ENCODE measurements at regions not wholly inside any gene's neighbourhood (a gene's known extent, or its start where the extent isn't known, plus 50 kb on each side); places are given as distances from the start of the nearest gene placed in this dataset.

DNA sequence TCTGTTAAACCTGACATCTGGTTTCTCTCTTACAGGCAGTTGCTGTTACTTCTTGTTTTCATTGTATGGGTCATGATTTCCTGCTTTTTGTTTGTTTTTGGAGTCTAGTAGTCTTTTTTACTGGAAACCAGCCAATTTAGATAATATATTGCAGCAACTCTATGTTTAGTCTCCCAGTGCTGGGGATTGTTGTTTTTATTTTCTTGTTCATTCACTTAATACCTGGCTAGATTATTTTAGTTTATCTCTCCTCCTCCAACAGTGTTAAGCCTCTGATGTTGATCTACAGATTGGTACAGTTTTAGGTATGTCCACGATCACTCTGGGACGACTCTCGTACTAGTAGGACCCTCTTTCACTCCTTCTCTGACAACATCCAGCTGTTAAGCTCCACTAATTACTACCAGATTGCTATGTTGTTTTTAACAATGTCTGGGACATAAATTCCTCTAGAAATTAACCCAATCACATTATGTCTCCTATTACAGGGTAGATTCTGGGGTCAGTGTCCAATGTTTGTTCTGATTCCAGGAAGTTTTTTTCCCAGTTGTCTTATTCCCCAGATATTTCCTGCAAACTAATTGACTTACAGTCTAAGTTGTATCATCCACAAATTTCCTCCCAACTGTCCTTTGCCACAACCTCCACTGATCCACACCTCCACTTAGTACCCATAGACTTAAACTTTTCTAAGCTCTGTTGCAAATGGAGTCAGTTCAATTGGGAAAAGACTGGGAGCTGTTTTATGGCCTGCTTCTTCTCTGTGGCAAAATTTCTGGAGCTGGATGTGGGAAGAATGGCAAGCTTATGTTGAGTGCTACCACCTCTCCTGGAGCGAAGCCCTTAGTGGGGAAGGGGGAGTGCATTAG is 1280.6 kb upstream of the CNTN5 start:
- Histone ChIP-seq H3K4me1 (ENCODE audit: control insufficient read depth in 4 of 4, insufficient read depth in 4 of 4, low read length in 3 of 4) (no peaks in the 10 kb centered on the region), H3K4me3 (ENCODE audit: low read depth in 1 of 3, low read length in 3 of 3) (no peak overlapping the region), H3K9ac (ENCODE audit: low read depth in 1 of 2, low read length in 2 of 2) (no peak overlapping the region), H3K36me3 (ENCODE audit: control insufficient read depth in 4 of 4, insufficient read depth in 3 of 4, low read depth in 1 of 4, low read length in 3 of 4) (no peaks in the 10 kb centered on the region), H3K27me3 (ENCODE audit: control insufficient read depth in 4 of 4, insufficient read depth in 4 of 4, low read length in 3 of 4) (no peaks in the 10 kb centered on the region), H3K27ac (ENCODE audit: low read depth in 1 of 2, low read length in 2 of 2) (no peak overlapping the region), H3K9me3 (ENCODE audit: control insufficient read depth in 4 of 4, low read length in 3 of 4) (peaks cover 0 to 3% (median 0%) of the 10 kb centered on the region in 4 donors)
- TF ChIP-seq SP1 (IDR thresholded peaks at IDR 0.05) (peak; percentile 15), HNF4A (conservative IDR thresholded peaks at IDR 0.05) (no peak), NR2F2 (IDR thresholded peaks at IDR 0.05) (peak; percentile 35), FOXA1 (IDR thresholded peaks at IDR 0.05) (no peak)
- TF ChIP-seq, protein P1, sequence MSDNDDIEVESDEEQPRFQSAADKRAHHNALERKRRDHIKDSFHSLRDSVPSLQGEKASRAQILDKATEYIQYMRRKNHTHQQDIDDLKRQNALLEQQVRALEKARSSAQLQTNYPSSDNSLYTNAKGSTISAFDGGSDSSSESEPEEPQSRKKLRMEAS (IDR thresholded peaks at IDR 0.05) = no peak
- TF ChIP-seq, protein P2, sequence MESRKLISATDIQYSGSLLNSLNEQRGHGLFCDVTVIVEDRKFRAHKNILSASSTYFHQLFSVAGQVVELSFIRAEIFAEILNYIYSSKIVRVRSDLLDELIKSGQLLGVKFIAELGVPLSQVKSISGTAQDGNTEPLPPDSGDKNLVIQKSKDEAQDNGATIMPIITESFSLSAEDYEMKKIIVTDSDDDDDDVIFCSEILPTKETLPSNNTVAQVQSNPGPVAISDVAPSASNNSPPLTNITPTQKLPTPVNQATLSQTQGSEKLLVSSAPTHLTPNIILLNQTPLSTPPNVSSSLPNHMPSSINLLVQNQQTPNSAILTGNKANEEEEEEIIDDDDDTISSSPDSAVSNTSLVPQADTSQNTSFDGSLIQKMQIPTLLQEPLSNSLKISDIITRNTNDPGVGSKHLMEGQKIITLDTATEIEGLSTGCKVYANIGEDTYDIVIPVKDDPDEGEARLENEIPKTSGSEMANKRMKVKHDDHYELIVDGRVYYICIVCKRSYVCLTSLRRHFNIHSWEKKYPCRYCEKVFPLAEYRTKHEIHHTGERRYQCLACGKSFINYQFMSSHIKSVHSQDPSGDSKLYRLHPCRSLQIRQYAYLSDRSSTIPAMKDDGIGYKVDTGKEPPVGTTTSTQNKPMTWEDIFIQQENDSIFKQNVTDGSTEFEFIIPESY (IDR thresholded peaks at IDR 0.05) = no peak
- DNase-seq (ENCODE audit: low spot score) = no peak
- WGBS = 68% methylated on average over 4 of the region's 4 CpGs

GRCh38 chr11:97740801-97741151 is 1280.0 kb upstream of the CNTN5 start:
- TF ChIP-seq RXRA (IDR thresholded peaks at IDR 0.05) (no peak), FOXA2 (IDR thresholded peaks at IDR 0.05) (no peak), NR2F2 (IDR thresholded peaks at IDR 0.05) (no peak), EGR1 (IDR thresholded peaks at IDR 0.05; ENCODE audit: low read depth in 2 of 2) (no peak), RAD21 (IDR thresholded peaks at IDR 0.05) (no peak), GABPA (IDR thresholded peaks at IDR 0.05 in 1 of 2, conservative IDR thresholded peaks at IDR 0.05 in 1 of 2) (no peak), FOXA1 (IDR thresholded peaks at IDR 0.05) (no peak), TAF1 (conservative IDR thresholded peaks at IDR 0.05) (no peak), JUND (IDR thresholded peaks at IDR 0.05) (no peak)
- TF ChIP-seq, protein P3, sequence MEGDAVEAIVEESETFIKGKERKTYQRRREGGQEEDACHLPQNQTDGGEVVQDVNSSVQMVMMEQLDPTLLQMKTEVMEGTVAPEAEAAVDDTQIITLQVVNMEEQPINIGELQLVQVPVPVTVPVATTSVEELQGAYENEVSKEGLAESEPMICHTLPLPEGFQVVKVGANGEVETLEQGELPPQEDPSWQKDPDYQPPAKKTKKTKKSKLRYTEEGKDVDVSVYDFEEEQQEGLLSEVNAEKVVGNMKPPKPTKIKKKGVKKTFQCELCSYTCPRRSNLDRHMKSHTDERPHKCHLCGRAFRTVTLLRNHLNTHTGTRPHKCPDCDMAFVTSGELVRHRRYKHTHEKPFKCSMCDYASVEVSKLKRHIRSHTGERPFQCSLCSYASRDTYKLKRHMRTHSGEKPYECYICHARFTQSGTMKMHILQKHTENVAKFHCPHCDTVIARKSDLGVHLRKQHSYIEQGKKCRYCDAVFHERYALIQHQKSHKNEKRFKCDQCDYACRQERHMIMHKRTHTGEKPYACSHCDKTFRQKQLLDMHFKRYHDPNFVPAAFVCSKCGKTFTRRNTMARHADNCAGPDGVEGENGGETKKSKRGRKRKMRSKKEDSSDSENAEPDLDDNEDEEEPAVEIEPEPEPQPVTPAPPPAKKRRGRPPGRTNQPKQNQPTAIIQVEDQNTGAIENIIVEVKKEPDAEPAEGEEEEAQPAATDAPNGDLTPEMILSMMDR (IDR thresholded peaks at IDR 0.05; ENCODE audit: low read depth, low read length, missing input control) = no peak
- TF ChIP-seq, protein P2 (IDR thresholded peaks at IDR 0.05) = no peak
- TF ChIP-seq, protein P4, sequence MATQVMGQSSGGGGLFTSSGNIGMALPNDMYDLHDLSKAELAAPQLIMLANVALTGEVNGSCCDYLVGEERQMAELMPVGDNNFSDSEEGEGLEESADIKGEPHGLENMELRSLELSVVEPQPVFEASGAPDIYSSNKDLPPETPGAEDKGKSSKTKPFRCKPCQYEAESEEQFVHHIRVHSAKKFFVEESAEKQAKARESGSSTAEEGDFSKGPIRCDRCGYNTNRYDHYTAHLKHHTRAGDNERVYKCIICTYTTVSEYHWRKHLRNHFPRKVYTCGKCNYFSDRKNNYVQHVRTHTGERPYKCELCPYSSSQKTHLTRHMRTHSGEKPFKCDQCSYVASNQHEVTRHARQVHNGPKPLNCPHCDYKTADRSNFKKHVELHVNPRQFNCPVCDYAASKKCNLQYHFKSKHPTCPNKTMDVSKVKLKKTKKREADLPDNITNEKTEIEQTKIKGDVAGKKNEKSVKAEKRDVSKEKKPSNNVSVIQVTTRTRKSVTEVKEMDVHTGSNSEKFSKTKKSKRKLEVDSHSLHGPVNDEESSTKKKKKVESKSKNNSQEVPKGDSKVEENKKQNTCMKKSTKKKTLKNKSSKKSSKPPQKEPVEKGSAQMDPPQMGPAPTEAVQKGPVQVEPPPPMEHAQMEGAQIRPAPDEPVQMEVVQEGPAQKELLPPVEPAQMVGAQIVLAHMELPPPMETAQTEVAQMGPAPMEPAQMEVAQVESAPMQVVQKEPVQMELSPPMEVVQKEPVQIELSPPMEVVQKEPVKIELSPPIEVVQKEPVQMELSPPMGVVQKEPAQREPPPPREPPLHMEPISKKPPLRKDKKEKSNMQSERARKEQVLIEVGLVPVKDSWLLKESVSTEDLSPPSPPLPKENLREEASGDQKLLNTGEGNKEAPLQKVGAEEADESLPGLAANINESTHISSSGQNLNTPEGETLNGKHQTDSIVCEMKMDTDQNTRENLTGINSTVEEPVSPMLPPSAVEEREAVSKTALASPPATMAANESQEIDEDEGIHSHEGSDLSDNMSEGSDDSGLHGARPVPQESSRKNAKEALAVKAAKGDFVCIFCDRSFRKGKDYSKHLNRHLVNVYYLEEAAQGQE (IDR thresholded peaks at IDR 0.05) = no peak
- H3K27me3 ChIP-seq (ENCODE audit: control insufficient read depth in 4 of 4, insufficient read depth in 4 of 4, low read length in 3 of 4) = no peaks in the 10 kb centered on the region
- no peak overlapping the region for H3K27ac ChIP-seq (ENCODE audit: low read depth in 1 of 2, low read length in 2 of 2)
- no peak overlapping the region for H3K4me3 ChIP-seq (ENCODE audit: low read depth in 1 of 3, low read length in 3 of 3)
- peaks cover 0 to 3% (median 0%) of the 10 kb centered on the region in 4 donors for H3K9me3 ChIP-seq (ENCODE audit: control insufficient read depth in 4 of 4, low read length in 3 of 4)
- H3K36me3 ChIP-seq (ENCODE audit: control insufficient read depth in 4 of 4, insufficient read depth in 3 of 4, low read depth in 1 of 4, low read length in 3 of 4) = no peaks in the 10 kb centered on the region
- H3K4me1 ChIP-seq (ENCODE audit: control insufficient read depth in 4 of 4, insufficient read depth in 4 of 4, low read length in 3 of 4) = no peaks in the 10 kb centered on the region
- H3K9ac ChIP-seq (ENCODE audit: low read depth in 1 of 2, low read length in 2 of 2) = no peak overlapping the region
- 68% methylated on average over 1 of the region's 1 CpG for WGBS
- DNase-seq (ENCODE audit: low spot score) = no peak
